ENCODE measurements at regions not wholly inside any gene's neighbourhood (a gene's known extent, or its start where the extent isn't known, plus 50 kb on each side); places are given as distances from the start of the nearest gene placed in this dataset.

GRCh38 chr10:58044072-58044471 lies 223.6 kb downstream of the IPMK start:
- intact Hi-C loops (cut with DNase I) = no loop called here
- H3K4me1 ChIP-seq = no peaks in the 10 kb centered on the region
- H3K27ac ChIP-seq = no peak overlapping the region
- H3K4me3 ChIP-seq = no peak overlapping the region
- H3K36me3 ChIP-seq = no peaks in the 10 kb centered on the region
- TF ChIP-seq CTCF (IDR thresholded peaks at IDR 0.05) = no peak
- no peaks in the 10 kb centered on the region for H3K27me3 ChIP-seq
- H3K9me3 ChIP-seq = no peaks in the 10 kb centered on the region
- DNase-seq (ENCODE audit: low spot score in 2 of 2) = no peak

GRCh38 chr10:58041901-58042300 lies 225.8 kb downstream of the IPMK start:
- no peak for TF ChIP-seq CTCF (IDR thresholded peaks at IDR 0.05)

GRCh38 chr10:58030208-58030607 lies 237.5 kb downstream of the IPMK start:
- H3K36me3 ChIP-seq = no peaks in the 10 kb centered on the region
- no peak overlapping the region for H3K27ac ChIP-seq
- DNase-seq (ENCODE audit: low spot score in 2 of 2) = no peak
- no peak overlapping the region for H3K4me3 ChIP-seq
- H3K9me3 ChIP-seq = no peaks in the 10 kb centered on the region
- H3K4me1 ChIP-seq = no peaks in the 10 kb centered on the region
- intact Hi-C loops (cut with DNase I) = no loop called here
- no peak for TF ChIP-seq CTCF (IDR thresholded peaks at IDR 0.05)
- H3K27me3 ChIP-seq = no peaks in the 10 kb centered on the region

More at GRCh38 chr10:58041901-58042300, 225.8 kb downstream of the IPMK start:
- no peaks in the 10 kb centered on the region for H3K27me3 ChIP-seq
- intact Hi-C loops (cut with DNase I) = no loop called here
- no peaks in the 10 kb centered on the region for H3K4me1 ChIP-seq
- DNase-seq (ENCODE audit: low spot score in 2 of 2) = no peak
- H3K27ac ChIP-seq = no peak overlapping the region
- H3K36me3 ChIP-seq = no peaks in the 10 kb centered on the region
- H3K4me3 ChIP-seq = no peak overlapping the region
- H3K9me3 ChIP-seq = no peaks in the 10 kb centered on the region

- DNase-seq (ENCODE audit: low spot score in 2 of 2) = no peak
- H3K36me3 ChIP-seq = no peaks in the 10 kb centered on the region
- no peak overlapping the region for H3K27ac ChIP-seq
- intact Hi-C loops (cut with DNase I) = no loop called here
- no peak for TF ChIP-seq CTCF (IDR thresholded peaks at IDR 0.05)
- H3K9me3 ChIP-seq = no peaks in the 10 kb centered on the region
- H3K27me3 ChIP-seq = no peaks in the 10 kb centered on the region
- no peaks in the 10 kb centered on the region for H3K4me1 ChIP-seq
- no peak overlapping the region for H3K4me3 ChIP-seq
Observed at GRCh38 chr10:58028597-58029366, 238.9 kb downstream of the IPMK start.

GRCh38 chr10:58027426-58027825 lies 240.3 kb downstream of the IPMK start:
- Histone ChIP-seq H3K27ac (no peak overlapping the region), H3K36me3 (no peaks in the 10 kb centered on the region), H3K4me1 (no peaks in the 10 kb centered on the region), H3K9me3 (no peaks in the 10 kb centered on the region), H3K4me3 (no peak overlapping the region), H3K27me3 (no peaks in the 10 kb centered on the region)
- DNase-seq (ENCODE audit: low spot score in 2 of 2) = no peak
- intact Hi-C loops (cut with DNase I) = no loop called here
- TF ChIP-seq CTCF (IDR thresholded peaks at IDR 0.05) = no peak
